ENCODE measurements at regions not wholly inside any gene's neighbourhood (a gene's known extent, or its start where the extent isn't known, plus 50 kb on each side); places are given as distances from the start of the nearest gene placed in this dataset.

GRCh38 chr4:187268940-187269339 is 545.3 kb upstream of the FAT1 start:
- DNase-seq (ENCODE audit: low read depth), result peak; percentile 83
- H3K4me3 ChIP-seq (ENCODE audit: low read length), result no peak overlapping the region
- TF ChIP-seq CTCF (IDR thresholded peaks at IDR 0.05; ENCODE audit: insufficient read depth, low read depth, low read length, missing control alignments), result no peak

GRCh38 chr4:187270154-187270553 is 546.5 kb upstream of the FAT1 start:
- no peak overlapping the region for H3K4me3 ChIP-seq (ENCODE audit: low read length)
- no peak for TF ChIP-seq CTCF (IDR thresholded peaks at IDR 0.05; ENCODE audit: insufficient read depth, low read depth, low read length, missing control alignments)
- peak; percentile 10 for DNase-seq (ENCODE audit: low read depth)

- TF ChIP-seq CTCF (IDR thresholded peaks at IDR 0.05; ENCODE audit: insufficient read depth, low read depth, low read length, missing control alignments), result no peak
- no peak for DNase-seq (ENCODE audit: low read depth)
- no peak overlapping the region for H3K4me3 ChIP-seq (ENCODE audit: low read length)
Observed at GRCh38 chr4:187271848-187272247, 548.2 kb upstream of the FAT1 start.

- H3K4me3 ChIP-seq (ENCODE audit: low read length), result no peak overlapping the region
- no peak for DNase-seq (ENCODE audit: low read depth)
- no peak for TF ChIP-seq CTCF (IDR thresholded peaks at IDR 0.05; ENCODE audit: insufficient read depth, low read depth, low read length, missing control alignments)
Observed at GRCh38 chr4:187274153-187274552, 550.5 kb upstream of the FAT1 start.

GRCh38 chr4:187276736-187277408 is 553.2 kb upstream of the FAT1 start:
- no peak for TF ChIP-seq CTCF (IDR thresholded peaks at IDR 0.05; ENCODE audit: insufficient read depth, low read depth, low read length, missing control alignments)
- DNase-seq (ENCODE audit: low read depth), result peak; percentile 24
- no peak overlapping the region for H3K4me3 ChIP-seq (ENCODE audit: low read length)

- DNase-seq (ENCODE audit: low read depth), result no peak
- no peak for TF ChIP-seq CTCF (IDR thresholded peaks at IDR 0.05; ENCODE audit: insufficient read depth, low read depth, low read length, missing control alignments)
- H3K4me3 ChIP-seq (ENCODE audit: low read length), result no peak overlapping the region
Observed at GRCh38 chr4:187283201-187283955, 559.7 kb upstream of the FAT1 start.
